Panc1 (cell line): ENCODE measurements at regions not wholly inside any gene's neighbourhood (a gene's known extent, or its start where the extent isn't known, plus 50 kb on each side); places are given as distances from the start of the nearest gene placed in this dataset.
"Not testable (repeated sequence)": the region's sequence is repeated elsewhere in the genome, so short reads cannot be mapped to it uniquely, and the experiment has no call there.

Experiments
- ATAC-seq: fragments of 200-7000 bp; cut with Tn5 transposase; 2 replicates; pipeline ENCODE4 v1.9.1; 2020; ENCODE audit warnings: mild to moderate bottlenecking, moderate library complexity
- BruUV-seq: library from RNA; stranded (reverse); fragments of 400-500 nt; replicated peaks from 2 replicates; lab custom pipeline; 2021; lab: Mats Ljungman, UMichigan
- CTCF ChIA-PET: fragments of 300-600 bp; sonication (Branson Sonifier 250); formaldehyde crosslinking; loops from one replicate; lab custom pipeline; 2022; ENCODE audit warnings: antibody characterized with exemption; lab: Charles Lee
- POLR2A ChIA-PET: fragments of 300-600 bp; sonication (Branson Sonifier 250); formaldehyde crosslinking; loops from one replicate; lab custom pipeline; 2022; ENCODE audit warnings: antibody characterized with exemption; lab: Charles Lee
- DNase-seq: peaks from one replicate; pipeline ENCODE4 v3.0.0-alpha.2; 2010; ENCODE audit warnings: low read depth, low spot score
- H3K27ac ChIP-seq: 2 replicates; pipeline ENCODE4 v1.5.1; 2011; ENCODE audit warnings: mild to moderate bottlenecking, low read length, inconsistent platforms
- H3K27me3 ChIP-seq: fragments of 200-500 bp; sonication (Bioruptor generic); 2 replicates; pipeline ENCODE4 v1.6.0; 2014; ENCODE audit warnings: low read length, inconsistent platforms; ENCODE audit not compliant: control insufficient read depth, insufficient read depth
- H3K36me3 ChIP-seq: fragments of 200-500 bp; sonication (Bioruptor generic); 2 replicates; pipeline ENCODE4 v1.5.1; 2014; ENCODE audit warnings: inconsistent platforms, mild to moderate bottlenecking, low read length, moderate library complexity; ENCODE audit not compliant: control insufficient read depth, insufficient read depth
- H3K4me1 ChIP-seq: 2 replicates; pipeline ENCODE4 v1.5.1; 2011; ENCODE audit warnings: inconsistent platforms, mild to moderate bottlenecking, low read length, moderate library complexity; ENCODE audit not compliant: control insufficient read depth, insufficient read depth
- H3K4me3 ChIP-seq, 2 experiments: 2 replicates each; pipeline ENCODE4 v1.5.1; 2011 to 2012; ENCODE audit warnings: low read depth in 2 of 2, low read length in 2 of 2, mild to moderate bottlenecking in 2 of 2, inconsistent platforms in 1 of 2, moderate library complexity in 1 of 2
- H3K9me3 ChIP-seq: fragments of 200-500 bp; sonication (Bioruptor generic); 2 replicates; pipeline ENCODE4 v1.5.1; 2014; ENCODE audit warnings: low read depth, mild to moderate bottlenecking, inconsistent platforms, low read length, moderate library complexity; ENCODE audit not compliant: control insufficient read depth, insufficient read depth
- POLR2AphosphoS5 ChIP-seq: IDR thresholded peaks from 2 replicates; pipeline ENCODE4 v1.6.1; 2012; ENCODE audit warnings: mild to moderate bottlenecking, low read depth, low read length, moderate library complexity
- REST ChIP-seq, 2 experiments: IDR thresholded peaks; 2 replicates each; pipeline ENCODE4 v1.6.1; 2011 to 2012; ENCODE audit warnings: low read depth in 2 of 2, control low read depth in 1 of 2, low read length in 1 of 2, mild to moderate bottlenecking in 1 of 2, moderate library complexity in 1 of 2; ENCODE audit not compliant: insufficient read depth in 1 of 2
- SIN3A ChIP-seq: IDR thresholded peaks from 2 replicates; pipeline ENCODE4 v1.6.1; 2012; ENCODE audit warnings: low read depth, mild to moderate bottlenecking, low read length, moderate library complexity, borderline replicate concordance; ENCODE audit not compliant: insufficient read depth
- TCF7L2 ChIP-seq: IDR thresholded peaks from 2 replicates; pipeline ENCODE4 v1.6.1; 2011; ENCODE audit warnings: mild to moderate bottlenecking, low read depth, low read length, inconsistent platforms
- in situ Hi-C: cut with HindIII; loops from 2 replicates; pipeline ENCODE4 v1.10.0; 2016; ENCODE audit warnings: low sequenced_read_pairs, low pct_unique_long_range_greater_than_20kb
- intact Hi-C: fragments of 100-400 bp; cut with micrococcal nuclease; formaldehyde crosslinking; loops from one replicate; pipeline ENCODE4 v1.10.0; 2022; ENCODE audit not compliant: unreplicated experiment
- TF ChIP-seq, protein P1 (sequence below): fragments of 450-650 bp; IDR thresholded peaks from 2 replicates; pipeline ENCODE4 v1.5.1; 2017; ENCODE audit warnings: mild to moderate bottlenecking

- H3K9me3 ChIP-seq: no peaks in the 10 kb centered on the region
- no peaks in the 10 kb centered on the region for H3K36me3 ChIP-seq
- H3K27ac ChIP-seq: no peak overlapping the region
- intact Hi-C loops (no loop called here), in situ Hi-C loops (no loop called here)
- ChIA-PET CTCF (no interaction called here), POLR2A (no interaction called here)
- H3K4me1 ChIP-seq: no peaks in the 10 kb centered on the region
- no peak for DNase-seq
- no peak for TF ChIP-seq POLR2AphosphoS5
- no peak for TF ChIP-seq REST (IDR thresholded peaks at IDR 0.05; ENCODE audit: insufficient read depth in 1 of 2, low read depth in 2 of 2, low read length in 1 of 2)
- TF ChIP-seq TCF7L2: no peak
- H3K4me3 ChIP-seq: no peak overlapping the region
- no TSS peak for BruUV-seq
- no peaks in the 10 kb centered on the region for H3K27me3 ChIP-seq
- no peak for ATAC-seq
These were observed 170.4 kb downstream of the LIG4 start for GRCh38 chr13:108044954-108045353.

DNA sequence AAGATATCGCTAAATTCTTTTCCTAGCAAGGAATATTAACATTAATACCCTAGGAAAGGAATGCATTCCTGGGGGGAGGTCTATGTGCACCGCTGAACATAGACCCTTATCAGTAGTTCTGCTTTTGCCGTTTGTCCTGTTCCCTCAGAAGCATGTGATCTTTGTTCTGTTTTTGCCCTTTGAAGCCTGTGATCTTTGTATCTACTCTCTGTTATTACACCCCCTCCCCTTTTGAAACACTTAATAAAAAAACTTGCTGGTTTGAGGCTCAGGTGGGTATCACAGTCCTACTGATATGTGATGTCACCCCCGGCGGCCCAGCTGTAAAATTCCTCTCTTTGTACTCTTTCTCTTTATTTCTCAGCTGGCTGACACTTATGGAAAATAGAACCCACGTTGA lies 172.5 kb downstream of the LIG4 start:
- not testable (repeated sequence) for BruUV-seq, ATAC-seq

GRCh38 chr13:108037348-108037747 lies 178.0 kb downstream of the LIG4 start:
- no peak overlapping the region for H3K27ac ChIP-seq
- no peaks in the 10 kb centered on the region for H3K9me3 ChIP-seq
- DNase-seq (no peak), ATAC-seq (no peak)
- no peaks in the 10 kb centered on the region for H3K4me1 ChIP-seq
- CTCF ChIA-PET: interaction anchor here (0.7 kb wide), 1 partner anchor 981 kb away, joined by 7 read pairs; no protein-coding TSS in a partner anchor
- no TSS peak for BruUV-seq
- no peaks in the 10 kb centered on the region for H3K36me3 ChIP-seq
- POLR2A ChIA-PET: no interaction called here
- in situ Hi-C loops: no loop called here
- TF ChIP-seq TCF7L2 (no peak), REST (IDR thresholded peaks at IDR 0.05; ENCODE audit: insufficient read depth in 1 of 2, low read depth in 2 of 2, low read length in 1 of 2) (no peak), SIN3A (no peak), POLR2AphosphoS5 (no peak)
- TF ChIP-seq, protein P1, sequence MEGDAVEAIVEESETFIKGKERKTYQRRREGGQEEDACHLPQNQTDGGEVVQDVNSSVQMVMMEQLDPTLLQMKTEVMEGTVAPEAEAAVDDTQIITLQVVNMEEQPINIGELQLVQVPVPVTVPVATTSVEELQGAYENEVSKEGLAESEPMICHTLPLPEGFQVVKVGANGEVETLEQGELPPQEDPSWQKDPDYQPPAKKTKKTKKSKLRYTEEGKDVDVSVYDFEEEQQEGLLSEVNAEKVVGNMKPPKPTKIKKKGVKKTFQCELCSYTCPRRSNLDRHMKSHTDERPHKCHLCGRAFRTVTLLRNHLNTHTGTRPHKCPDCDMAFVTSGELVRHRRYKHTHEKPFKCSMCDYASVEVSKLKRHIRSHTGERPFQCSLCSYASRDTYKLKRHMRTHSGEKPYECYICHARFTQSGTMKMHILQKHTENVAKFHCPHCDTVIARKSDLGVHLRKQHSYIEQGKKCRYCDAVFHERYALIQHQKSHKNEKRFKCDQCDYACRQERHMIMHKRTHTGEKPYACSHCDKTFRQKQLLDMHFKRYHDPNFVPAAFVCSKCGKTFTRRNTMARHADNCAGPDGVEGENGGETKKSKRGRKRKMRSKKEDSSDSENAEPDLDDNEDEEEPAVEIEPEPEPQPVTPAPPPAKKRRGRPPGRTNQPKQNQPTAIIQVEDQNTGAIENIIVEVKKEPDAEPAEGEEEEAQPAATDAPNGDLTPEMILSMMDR: no peak
- no peaks in the 10 kb centered on the region for H3K27me3 ChIP-seq
- H3K4me3 ChIP-seq: no peak overlapping the region
- intact Hi-C loops: no loop called here

More for the DNA sequence above, 172.5 kb downstream of the LIG4 start:
- CTCF ChIA-PET, H3K27ac ChIP-seq, in situ Hi-C loops, H3K9me3 ChIP-seq, H3K36me3 ChIP-seq, DNase-seq, intact Hi-C loops, POLR2A ChIA-PET, H3K4me1 ChIP-seq, H3K4me3 ChIP-seq, H3K27me3 ChIP-seq: not testable (repeated sequence)
